SK-N-SH (cell line): ENCODE measurements at regions not wholly inside any gene's neighbourhood (a gene's known extent, or its start where the extent isn't known, plus 50 kb on each side); places are given as distances from the start of the nearest gene placed in this dataset.

Experiments
- CTCF ChIA-PET: fragments of 300-600, 350-600 bp; formaldehyde crosslinking; extraction: SDS; loops from one replicate; lab custom pipeline; 2021; lab: Yijun Ruan, JAX
- POLR2A ChIA-PET: fragments of 350-600 bp; sonication (Branson Sonifier 250); formaldehyde crosslinking; extraction: SDS; loops from one replicate; lab custom pipeline; 2020; ENCODE audit warnings: antibody characterized with exemption, inconsistent platforms; lab: Yijun Ruan, JAX
- DNase-seq: peaks from one replicate; pipeline ENCODE4 v3.0.0; 2012
- H2AFZ ChIP-seq: fragments of 200-600 bp; sonication (generic); 2 replicates; pipeline ENCODE4 v1.8.1; 2016; ENCODE audit warnings: antibody characterized with exemption, mild to moderate bottlenecking, low read depth
- H3F3A ChIP-seq: fragments of 200-600 bp; sonication (generic); replicated peaks from 2 replicates; pipeline ENCODE3; 2016; ENCODE audit warnings: antibody characterized with exemption, mild to moderate bottlenecking; ENCODE audit not compliant: insufficient read depth
- H3K27ac ChIP-seq, 2 experiments: fragments of 200-500 bp in 1 of 2; fragments of 200-600 bp in 1 of 2; sonication (Bioruptor generic) in 1 of 2; sonication (generic), shearing (Covaris generic) in 1 of 2; 2 replicates each; pipeline versions ENCODE4 v1.5.1 to v1.6.1; 2014 to 2016; ENCODE audit warnings: low read depth in 2 of 2, inconsistent platforms in 1 of 2, low read length in 1 of 2, mild to moderate bottlenecking in 1 of 2, mixed read lengths in 1 of 2
- H3K27me3 ChIP-seq: fragments of 200-600 bp; sonication (generic), shearing (Covaris generic); 2 replicates; pipeline ENCODE4 v1.6.1; 2016; ENCODE audit warnings: mixed run types; ENCODE audit not compliant: insufficient read depth
- H3K36me3 ChIP-seq, 2 experiments: fragments of 200-500 bp in 1 of 2; fragments of 200-600 bp in 1 of 2; sonication (Bioruptor generic) in 1 of 2; sonication (generic) in 1 of 2; replicated peaks in 1 of 2; 2 replicates each; pipeline versions ENCODE3 to v1.5.1; 2014 to 2016; ENCODE audit warnings: low read length in 1 of 2, mild to moderate bottlenecking in 1 of 2; ENCODE audit not compliant: insufficient read depth in 2 of 2, control insufficient read depth in 1 of 2
- H3K4me1 ChIP-seq, 2 experiments: fragments of 200-500 bp in 1 of 2; fragments of 200-600 bp in 1 of 2; sonication (Bioruptor generic) in 1 of 2; sonication (generic), shearing (Covaris generic) in 1 of 2; 2 replicates each; pipeline versions ENCODE4 v1.5.1 to v1.6.1; 2014 to 2016; ENCODE audit warnings: low read depth in 1 of 2, low read length in 1 of 2, mixed run types in 1 of 2; ENCODE audit not compliant: insufficient read depth in 2 of 2, control insufficient read depth in 1 of 2
- H3K4me2 ChIP-seq: fragments of 200-600 bp; sonication (generic), shearing (Covaris generic); 2 replicates; pipeline ENCODE4 v1.6.1; 2017; ENCODE audit warnings: mixed run types
- H3K4me3 ChIP-seq, 2 experiments: fragments of 200-500 bp in 1 of 2; fragments of 200-600 bp in 1 of 2; sonication (Bioruptor generic) in 1 of 2; sonication (generic), shearing (Covaris generic) in 1 of 2; 2 replicates each; pipeline versions ENCODE4 v1.5.1 to v1.8.1; 2014 to 2016; ENCODE audit warnings: low read depth in 2 of 2, inconsistent platforms in 1 of 2, low read length in 1 of 2, mild to moderate bottlenecking in 1 of 2, mixed read lengths in 1 of 2, moderate library complexity in 1 of 2
- H3K79me2 ChIP-seq: fragments of 200-600 bp; sonication (generic); 2 replicates; pipeline ENCODE4 v1.8.1; 2017; ENCODE audit warnings: mild to moderate bottlenecking; ENCODE audit not compliant: insufficient read depth
- H3K9ac ChIP-seq: fragments of 200-600 bp; sonication (generic); 2 replicates; pipeline ENCODE4 v1.6.1; 2017; ENCODE audit warnings: mixed run types
- H3K9me2 ChIP-seq: fragments of 200-600 bp; sonication (generic); 2 replicates; pipeline ENCODE4 v1.6.1; 2017; ENCODE audit warnings: mixed run types
- H3K9me3 ChIP-seq: fragments of 200-600 bp; sonication (generic); 2 replicates; pipeline ENCODE4 v1.6.1; 2017; ENCODE audit warnings: mixed run types, mild to moderate bottlenecking, moderate library complexity
- H4K20me1 ChIP-seq: fragments of 200-600 bp; sonication (generic); 2 replicates; pipeline ENCODE4 v1.6.1; 2017; ENCODE audit warnings: mild to moderate bottlenecking, mixed run types; ENCODE audit not compliant: insufficient read depth
- CTCF ChIP-seq: fragments of 200-600 bp; sonication (generic); IDR thresholded peaks from 2 replicates; pipeline ENCODE4 v1.6.1; 2017; ENCODE audit warnings: antibody characterized with exemption, mild to moderate bottlenecking, moderate library complexity
- FOSL2 ChIP-seq: IDR thresholded peaks from 2 replicates; pipeline ENCODE4 v1.4.0; 2012; ENCODE audit warnings: low read depth, mild to moderate bottlenecking, moderate library complexity, borderline replicate concordance
- IRF3 ChIP-seq: fragments of 150-350 bp; IDR thresholded peaks from 2 replicates; pipeline ENCODE4 v1.6.1; 2016; ENCODE audit warnings: mild to moderate bottlenecking, low read depth, low read length
- MEF2A ChIP-seq: IDR thresholded peaks from 2 replicates; pipeline ENCODE4 v1.4.0; 2012; ENCODE audit warnings: low read depth, borderline replicate concordance
- NRF1 ChIP-seq: IDR thresholded peaks from 2 replicates; pipeline ENCODE4 v1.6.1; 2012; ENCODE audit warnings: low read depth, mild to moderate bottlenecking, low read length
- PBX3 ChIP-seq: IDR thresholded peaks from 2 replicates; pipeline ENCODE4; 2012
- POLR2AphosphoS5 ChIP-seq: IDR thresholded peaks from 2 replicates; pipeline ENCODE4 v1.6.1; 2012; ENCODE audit warnings: low read depth, low read length
- RCOR1 ChIP-seq: fragments of 150-350 bp; IDR thresholded peaks from 2 replicates; pipeline ENCODE4 v1.6.1; 2017; ENCODE audit warnings: antibody characterized with exemption, low read length
- RXRA ChIP-seq: IDR thresholded peaks from 2 replicates; pipeline ENCODE4 v1.4.0; 2012; ENCODE audit warnings: low read depth, mild to moderate bottlenecking, borderline replicate concordance
- TAF1 ChIP-seq: IDR thresholded peaks from 2 replicates; pipeline ENCODE4 v1.6.1; 2012; ENCODE audit warnings: low read depth, mild to moderate bottlenecking, low read length, moderate library complexity, borderline replicate concordance
- YY1 ChIP-seq: IDR thresholded peaks from 2 replicates; pipeline ENCODE4 v1.4.0; 2012; ENCODE audit warnings: low read depth, mild to moderate bottlenecking
- WGBS: methylation state at CpG from one replicate; pipeline ENCODE4 v1.1.6; 2017; ENCODE audit warnings: low lambda C conversion rate; 5-methylcytosine and 5-hydroxymethylcytosine counted together
- TF ChIP-seq, protein P1 (sequence below): IDR thresholded peaks from 2 replicates; pipeline ENCODE4 v1.4.0; 2012; ENCODE audit warnings: low read depth
- TF ChIP-seq, protein P2 (sequence below): IDR thresholded peaks from 2 replicates; pipeline ENCODE4 v1.4.0; 2012; ENCODE audit warnings: low read depth, borderline replicate concordance

DNA sequence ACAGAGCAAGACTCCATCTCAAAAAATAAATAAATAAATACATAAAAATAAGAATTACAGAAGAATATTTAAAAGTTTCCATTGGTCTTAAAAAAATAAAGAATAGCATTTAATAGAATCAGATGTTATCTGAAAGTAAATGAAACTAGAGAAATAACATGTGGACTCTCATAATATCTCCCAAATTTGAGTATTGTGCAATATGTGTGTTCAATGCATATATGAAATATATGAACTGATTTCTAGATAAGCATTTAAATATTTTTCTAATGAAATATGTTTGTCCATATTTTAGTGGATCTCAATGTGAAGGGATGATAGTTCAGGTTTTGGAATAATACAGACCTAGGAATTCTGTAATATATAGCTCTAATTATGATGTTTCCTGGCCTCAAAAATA is 265.9 kb upstream of the PMFBP1 start (continued):
- TF ChIP-seq FOSL2 = no peak
- TF ChIP-seq CTCF = no peak
- TF ChIP-seq, protein P1, sequence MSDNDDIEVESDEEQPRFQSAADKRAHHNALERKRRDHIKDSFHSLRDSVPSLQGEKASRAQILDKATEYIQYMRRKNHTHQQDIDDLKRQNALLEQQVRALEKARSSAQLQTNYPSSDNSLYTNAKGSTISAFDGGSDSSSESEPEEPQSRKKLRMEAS = no peak

DNA sequence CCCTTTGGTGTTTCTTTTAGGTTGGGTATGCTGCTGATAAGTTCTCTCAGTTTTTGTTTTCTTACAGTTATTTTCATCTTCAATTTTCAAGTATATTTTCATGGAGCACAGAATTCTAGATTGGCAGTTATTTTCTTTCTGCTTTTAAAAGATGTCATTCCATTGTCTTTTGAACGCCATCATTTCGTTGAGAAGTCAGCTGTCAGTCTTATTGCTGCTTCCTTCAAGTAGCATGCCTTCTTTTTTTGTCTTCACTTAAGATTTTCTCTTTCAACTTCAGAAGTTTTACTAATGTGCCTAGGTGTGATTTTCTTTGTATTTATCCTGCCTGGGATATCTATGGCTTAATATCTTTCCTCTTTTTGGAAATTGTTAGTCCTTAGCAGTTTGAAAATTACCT is 262.2 kb upstream of the PMFBP1 start:
- Histone ChIP-seq H3K27me3 (no peaks in the 10 kb centered on the region), H3K4me3 (no peak overlapping the region), H4K20me1 (no peaks in the 10 kb centered on the region), H3K4me2 (no peak overlapping the region), H3K27ac (no peak overlapping the region), H3K9me2 (no peaks in the 10 kb centered on the region), H3K4me1 (no peaks in the 10 kb centered on the region), H2AFZ (no peak overlapping the region), H3K9me3 (peaks cover 18% of the 10 kb centered on the region), H3K9ac (no peak overlapping the region), H3F3A (no peaks in the 10 kb centered on the region), H3K36me3 (no peaks in the 10 kb centered on the region), H3K79me2 (no peaks in the 10 kb centered on the region)
- ChIA-PET POLR2A (no interaction called here), CTCF (interaction anchor here (1.3 kb wide), 1 partner anchor 34 kb away, joined by 3 read pairs; no protein-coding TSS in a partner anchor)
- TF ChIP-seq, protein P2, sequence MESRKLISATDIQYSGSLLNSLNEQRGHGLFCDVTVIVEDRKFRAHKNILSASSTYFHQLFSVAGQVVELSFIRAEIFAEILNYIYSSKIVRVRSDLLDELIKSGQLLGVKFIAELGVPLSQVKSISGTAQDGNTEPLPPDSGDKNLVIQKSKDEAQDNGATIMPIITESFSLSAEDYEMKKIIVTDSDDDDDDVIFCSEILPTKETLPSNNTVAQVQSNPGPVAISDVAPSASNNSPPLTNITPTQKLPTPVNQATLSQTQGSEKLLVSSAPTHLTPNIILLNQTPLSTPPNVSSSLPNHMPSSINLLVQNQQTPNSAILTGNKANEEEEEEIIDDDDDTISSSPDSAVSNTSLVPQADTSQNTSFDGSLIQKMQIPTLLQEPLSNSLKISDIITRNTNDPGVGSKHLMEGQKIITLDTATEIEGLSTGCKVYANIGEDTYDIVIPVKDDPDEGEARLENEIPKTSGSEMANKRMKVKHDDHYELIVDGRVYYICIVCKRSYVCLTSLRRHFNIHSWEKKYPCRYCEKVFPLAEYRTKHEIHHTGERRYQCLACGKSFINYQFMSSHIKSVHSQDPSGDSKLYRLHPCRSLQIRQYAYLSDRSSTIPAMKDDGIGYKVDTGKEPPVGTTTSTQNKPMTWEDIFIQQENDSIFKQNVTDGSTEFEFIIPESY = no peak
- no peak for TF ChIP-seq PBX3
- TF ChIP-seq MEF2A = no peak
- TF ChIP-seq RXRA = no peak
- no peak for TF ChIP-seq IRF3
- no peak for TF ChIP-seq NRF1
- no peak for TF ChIP-seq TAF1
- no peak for TF ChIP-seq CTCF
- no peak for TF ChIP-seq POLR2AphosphoS5
- no peak for TF ChIP-seq RCOR1
- TF ChIP-seq YY1 = no peak
- 73% methylated on average over 2 of the region's 2 CpGs for WGBS
- no peak for DNase-seq
